ENCODE measurements at regions not wholly inside any gene's neighbourhood (a gene's known extent, or its start where the extent isn't known, plus 50 kb on each side); places are given as distances from the start of the nearest gene placed in this dataset.

DNA sequence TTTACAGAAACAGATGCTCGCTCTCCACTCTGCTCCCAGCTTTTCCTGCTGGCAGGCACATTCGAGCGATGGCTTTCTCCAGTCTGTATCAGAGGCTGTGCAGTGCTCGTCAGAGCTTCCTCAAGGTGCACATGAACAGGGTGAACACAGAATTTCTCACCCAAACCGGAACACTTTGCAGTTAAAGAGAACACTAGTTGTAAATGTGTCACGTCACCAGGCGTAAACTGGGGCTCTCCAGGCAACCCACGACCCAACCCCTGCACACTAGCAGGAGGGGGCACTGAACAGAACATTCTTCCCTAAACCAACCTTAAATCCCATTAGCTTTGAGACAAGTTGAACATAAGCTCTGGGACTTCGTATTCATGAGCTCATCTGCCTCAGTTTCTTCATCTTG lies 119.0 kb downstream of the RMI2 start:
- TF ChIP-seq, protein P1, sequence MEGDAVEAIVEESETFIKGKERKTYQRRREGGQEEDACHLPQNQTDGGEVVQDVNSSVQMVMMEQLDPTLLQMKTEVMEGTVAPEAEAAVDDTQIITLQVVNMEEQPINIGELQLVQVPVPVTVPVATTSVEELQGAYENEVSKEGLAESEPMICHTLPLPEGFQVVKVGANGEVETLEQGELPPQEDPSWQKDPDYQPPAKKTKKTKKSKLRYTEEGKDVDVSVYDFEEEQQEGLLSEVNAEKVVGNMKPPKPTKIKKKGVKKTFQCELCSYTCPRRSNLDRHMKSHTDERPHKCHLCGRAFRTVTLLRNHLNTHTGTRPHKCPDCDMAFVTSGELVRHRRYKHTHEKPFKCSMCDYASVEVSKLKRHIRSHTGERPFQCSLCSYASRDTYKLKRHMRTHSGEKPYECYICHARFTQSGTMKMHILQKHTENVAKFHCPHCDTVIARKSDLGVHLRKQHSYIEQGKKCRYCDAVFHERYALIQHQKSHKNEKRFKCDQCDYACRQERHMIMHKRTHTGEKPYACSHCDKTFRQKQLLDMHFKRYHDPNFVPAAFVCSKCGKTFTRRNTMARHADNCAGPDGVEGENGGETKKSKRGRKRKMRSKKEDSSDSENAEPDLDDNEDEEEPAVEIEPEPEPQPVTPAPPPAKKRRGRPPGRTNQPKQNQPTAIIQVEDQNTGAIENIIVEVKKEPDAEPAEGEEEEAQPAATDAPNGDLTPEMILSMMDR (IDR thresholded peaks at IDR 0.05), result no peak
- no peak for TF ChIP-seq POLR2A (IDR thresholded peaks at IDR 0.05)

Measured in uterus (tissue), 2 donors.